BLaER1 treated with 17β-estradiol and CSF1 and Interleukin-3, amounts not matched to agents 10 nM and 100 nM (cell line): ENCODE measurements at regions not wholly inside any gene's neighbourhood (a gene's known extent, or its start where the extent isn't known, plus 50 kb on each side); places are given as distances from the start of the nearest gene placed in this dataset.
A peak's percentile ranks its signal among the peaks of the same experiment; 100 is the strongest.

ENCODE experiments used
- H3K27ac ChIP-seq, 11 experiments: shearing (Covaris generic); formaldehyde crosslinking; 2 replicates each; pipeline ENCODE4 v1.8.1; 2022
- H3K27me3 ChIP-seq, 11 experiments: shearing (Covaris generic); formaldehyde crosslinking; 2 replicates each; pipeline ENCODE4 v1.8.1; 2022
- H3K36me3 ChIP-seq, 11 experiments: shearing (Covaris generic); formaldehyde crosslinking; 2 replicates each; pipeline ENCODE4 v1.8.1; 2022
- H3K4me1 ChIP-seq, 10 experiments: shearing (Covaris generic); formaldehyde crosslinking; 2 replicates each; pipeline ENCODE4 v1.8.1; 2022
- H3K4me2 ChIP-seq, 11 experiments: shearing (Covaris generic); formaldehyde crosslinking; 2 replicates each; pipeline ENCODE4 v1.8.1; 2022
- H3K4me3 ChIP-seq, 10 experiments: shearing (Covaris generic); formaldehyde crosslinking; 2 replicates each; pipeline ENCODE4 v1.8.1; 2022
- H3K9ac ChIP-seq, 11 experiments: shearing (Covaris generic); formaldehyde crosslinking; 2 replicates each; pipeline ENCODE4 v1.8.1; 2022
- H3K9me3 ChIP-seq, 11 experiments: shearing (Covaris generic); formaldehyde crosslinking; replicated peaks in 1 of 11; 2 replicates each; pipeline ENCODE4 v1.8.1; 2022
- H4K20me1 ChIP-seq, 11 experiments: shearing (Covaris generic); formaldehyde crosslinking; 2 replicates each; pipeline ENCODE4 v1.8.1; 2022
- Cebpa-rat ChIP-seq, 11 experiments: shearing (Covaris generic); IDR thresholded peaks; 2 replicates each; pipeline ENCODE4 v1.8.1; 2022

DNA sequence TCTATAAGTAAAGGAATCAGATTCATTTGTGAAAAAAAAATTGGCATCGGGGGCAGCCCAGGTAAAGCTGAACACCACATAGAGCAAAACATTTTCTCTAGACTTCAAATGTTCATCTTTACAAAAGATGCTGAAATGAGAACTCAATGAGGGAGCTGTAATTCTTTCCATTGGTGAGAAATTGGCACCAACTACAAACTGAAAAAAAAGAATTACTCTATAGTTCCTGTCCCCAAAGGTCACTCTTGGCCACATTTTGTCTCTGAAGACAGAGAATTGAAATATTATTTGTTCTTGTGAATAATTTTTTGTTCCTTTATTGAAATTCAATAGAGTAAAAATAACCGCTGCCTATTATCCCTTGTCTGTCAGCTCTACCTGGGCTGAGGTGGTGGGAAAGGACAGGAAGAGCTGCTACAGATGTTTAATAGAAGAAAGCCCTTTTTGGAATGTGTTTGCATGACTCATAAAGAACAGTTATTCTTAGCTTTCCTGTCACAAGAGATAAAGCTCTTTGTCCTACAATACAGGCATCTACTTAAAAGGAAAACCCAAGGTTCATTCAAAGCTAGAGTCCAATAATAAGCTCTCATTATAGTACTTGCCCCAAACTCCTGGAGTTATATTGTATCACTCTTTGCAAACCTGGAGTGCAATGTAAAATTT, 380.1 kb upstream of the KITLG start:
- H3K9ac ChIP-seq, result no peak overlapping the region
- no peak overlapping the region for H3K4me3 ChIP-seq
- H3K36me3 ChIP-seq, result no peaks in the 10 kb centered on the region
- no peaks in the 10 kb centered on the region for H3K9me3 ChIP-seq
- no peaks in the 10 kb centered on the region for H4K20me1 ChIP-seq
- H3K4me2 ChIP-seq, result peak overlapping the region in 3 of 11 experiments; percentile 7 to 47 (median 15); a peak in 2 of 22 replicates
- no peak overlapping the region for H3K27ac ChIP-seq
- TF ChIP-seq Cebpa-rat (IDR thresholded peaks at IDR 0.05), result no peak
- H3K4me1 ChIP-seq, result peaks cover 0 to 8% (median 0%) of the 10 kb centered on the region in 10 experiments; a peak in 1 of 20 replicates
- no peaks in the 10 kb centered on the region for H3K27me3 ChIP-seq

DNA sequence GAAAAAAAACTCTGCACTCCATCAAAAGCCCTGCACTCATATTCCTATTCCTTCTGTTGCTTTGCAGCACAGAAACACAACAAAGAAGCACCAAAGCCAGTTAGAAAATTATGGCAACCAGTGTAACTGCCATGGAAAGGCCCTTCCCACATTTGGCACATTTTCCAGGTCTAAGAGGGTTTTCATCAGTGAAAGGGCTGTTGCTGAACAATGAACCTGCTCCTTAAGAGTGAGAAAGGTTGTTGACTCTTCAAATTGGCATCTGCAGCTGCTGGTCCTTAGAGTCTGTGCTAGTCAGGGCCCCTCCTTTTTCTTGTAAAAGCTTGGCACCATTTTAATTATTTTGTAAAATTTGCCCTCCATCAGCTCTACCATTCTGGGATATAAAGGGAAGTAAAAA, 378.7 kb upstream of the KITLG start:
- Histone ChIP-seq H3K4me2 (no peak overlapping the region), H3K27ac (no peak overlapping the region), H3K9me3 (no peaks in the 10 kb centered on the region), H4K20me1 (no peaks in the 10 kb centered on the region), H3K9ac (no peak overlapping the region), H3K4me1 (peaks cover 0 to 8% (median 0%) of the 10 kb centered on the region in 10 experiments; a peak in 1 of 20 replicates), H3K36me3 (no peaks in the 10 kb centered on the region), H3K4me3 (no peak overlapping the region), H3K27me3 (no peaks in the 10 kb centered on the region)
- no peak for TF ChIP-seq Cebpa-rat (IDR thresholded peaks at IDR 0.05)

DNA sequence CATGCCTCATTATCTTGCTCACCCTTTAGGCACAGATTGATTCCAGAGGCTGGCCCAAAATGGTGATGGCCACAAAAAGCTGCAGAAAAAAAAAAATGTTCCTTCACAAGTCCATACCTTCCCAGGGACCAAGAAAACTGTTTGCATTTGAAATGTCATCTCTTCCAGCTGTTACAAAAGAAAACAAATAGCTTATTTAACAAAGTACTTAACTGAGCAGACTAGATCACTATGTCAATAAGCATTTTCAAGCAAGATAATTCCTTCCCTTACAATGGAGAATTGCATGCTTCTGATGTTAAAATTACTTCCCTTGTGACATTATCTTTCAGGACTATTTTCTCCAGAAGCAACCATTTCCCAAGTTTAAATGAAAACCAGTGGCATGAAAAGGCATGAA, 377.9 kb upstream of the KITLG start:
- no peaks in the 10 kb centered on the region for H3K9me3 ChIP-seq
- no peaks in the 10 kb centered on the region for H3K27me3 ChIP-seq
- H3K9ac ChIP-seq, result no peak overlapping the region
- peaks cover 0 to 8% (median 0%) of the 10 kb centered on the region in 10 experiments; a peak in 1 of 20 replicates for H3K4me1 ChIP-seq
- no peak overlapping the region for H3K4me2 ChIP-seq
- no peak for TF ChIP-seq Cebpa-rat (IDR thresholded peaks at IDR 0.05)
- H3K27ac ChIP-seq, result no peak overlapping the region
- H4K20me1 ChIP-seq, result no peaks in the 10 kb centered on the region
- no peak overlapping the region for H3K4me3 ChIP-seq
- no peaks in the 10 kb centered on the region for H3K36me3 ChIP-seq

DNA sequence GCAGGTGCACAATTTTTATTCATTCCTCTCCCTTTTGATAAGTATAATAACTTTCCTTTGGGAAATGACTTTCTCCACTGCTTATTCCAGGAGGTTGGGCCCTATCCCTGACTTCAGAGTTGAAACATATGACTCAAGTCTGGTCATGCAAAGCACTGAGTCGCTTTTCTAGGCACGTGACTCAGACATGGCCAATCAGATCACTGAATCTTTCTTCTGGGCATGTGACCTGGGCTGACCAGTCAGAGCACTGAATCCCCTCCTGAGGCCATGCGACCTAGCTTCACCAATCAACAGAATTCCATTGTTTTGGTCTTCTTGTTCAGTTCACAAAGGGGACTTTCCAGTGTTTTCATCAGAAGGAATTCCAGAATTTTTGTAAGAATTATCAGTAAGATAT, 377.1 kb upstream of the KITLG start:
- Histone ChIP-seq H3K27ac (no peak overlapping the region), H3K4me3 (no peak overlapping the region), H3K27me3 (no peaks in the 10 kb centered on the region), H3K4me2 (no peak overlapping the region), H4K20me1 (no peaks in the 10 kb centered on the region), H3K4me1 (peaks cover 0 to 8% (median 0%) of the 10 kb centered on the region in 10 experiments; a peak in 1 of 20 replicates), H3K9ac (no peak overlapping the region), H3K9me3 (no peaks in the 10 kb centered on the region), H3K36me3 (no peaks in the 10 kb centered on the region)
- TF ChIP-seq Cebpa-rat (IDR thresholded peaks at IDR 0.05), result no peak

DNA sequence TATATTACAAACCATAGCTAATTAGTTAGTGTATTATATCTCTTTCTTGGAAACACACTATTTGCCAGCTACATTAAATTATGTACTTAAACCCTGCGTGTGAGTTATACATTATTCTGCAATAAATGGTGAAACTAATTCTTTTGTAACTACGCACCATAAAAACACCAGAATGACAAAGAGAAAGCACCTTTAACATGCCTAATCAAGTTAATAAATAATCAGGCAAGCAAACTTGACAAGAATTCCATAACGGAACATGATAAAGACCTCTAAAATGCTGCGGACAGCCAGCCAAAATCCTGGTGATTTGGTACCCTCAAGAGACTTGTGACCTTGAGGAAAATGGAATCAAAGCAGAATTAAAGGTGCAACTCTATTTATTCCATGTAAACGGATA, 375.3 kb upstream of the KITLG start:
- Histone ChIP-seq H3K4me2 (no peak overlapping the region), H3K27me3 (no peaks in the 10 kb centered on the region), H3K9ac (no peak overlapping the region), H3K9me3 (no peaks in the 10 kb centered on the region), H3K4me3 (no peak overlapping the region), H3K27ac (no peak overlapping the region), H4K20me1 (no peaks in the 10 kb centered on the region), H3K36me3 (no peaks in the 10 kb centered on the region), H3K4me1 (peaks cover 0 to 2% (median 0%) of the 10 kb centered on the region in 10 experiments; a peak in 1 of 20 replicates)
- TF ChIP-seq Cebpa-rat (IDR thresholded peaks at IDR 0.05), result no peak

DNA sequence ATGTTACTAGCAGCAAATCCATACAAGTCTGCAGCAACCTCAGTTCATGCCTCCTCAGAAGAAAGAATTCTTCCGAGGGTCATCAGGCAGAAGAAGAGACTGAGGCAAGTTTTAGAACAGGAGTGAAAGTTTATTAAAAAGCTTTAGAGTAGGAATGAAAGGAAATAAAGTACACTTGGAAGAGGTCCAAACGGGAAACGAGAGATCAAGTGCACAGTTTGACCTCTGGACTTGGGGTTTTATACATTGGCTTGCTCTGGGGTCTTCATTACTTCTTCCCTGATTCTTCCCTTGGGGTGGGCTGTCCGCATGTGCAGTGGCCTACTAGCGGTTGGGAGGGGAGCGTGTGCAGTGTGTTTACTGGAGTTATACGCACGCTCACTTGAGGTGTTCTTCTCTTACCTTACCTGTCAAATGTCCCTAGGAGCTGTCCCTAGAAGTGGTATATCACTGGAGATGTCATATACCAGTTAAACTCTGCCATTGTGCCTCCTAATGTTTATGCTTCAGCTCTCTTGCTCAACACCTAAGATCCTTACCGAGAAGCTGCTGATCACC, 372.8 kb upstream of the KITLG start:
- Histone ChIP-seq H4K20me1 (no peaks in the 10 kb centered on the region), H3K9me3 (peaks cover 0 to 8% (median 0%) of the 10 kb centered on the region in 11 experiments; a peak in 1 of 22 replicates), H3K27me3 (no peaks in the 10 kb centered on the region), H3K36me3 (no peaks in the 10 kb centered on the region), H3K27ac (no peak overlapping the region), H3K4me1 (no peaks in the 10 kb centered on the region), H3K4me3 (no peak overlapping the region), H3K4me2 (no peak overlapping the region), H3K9ac (no peak overlapping the region)
- TF ChIP-seq Cebpa-rat (IDR thresholded peaks at IDR 0.05), result no peak

DNA sequence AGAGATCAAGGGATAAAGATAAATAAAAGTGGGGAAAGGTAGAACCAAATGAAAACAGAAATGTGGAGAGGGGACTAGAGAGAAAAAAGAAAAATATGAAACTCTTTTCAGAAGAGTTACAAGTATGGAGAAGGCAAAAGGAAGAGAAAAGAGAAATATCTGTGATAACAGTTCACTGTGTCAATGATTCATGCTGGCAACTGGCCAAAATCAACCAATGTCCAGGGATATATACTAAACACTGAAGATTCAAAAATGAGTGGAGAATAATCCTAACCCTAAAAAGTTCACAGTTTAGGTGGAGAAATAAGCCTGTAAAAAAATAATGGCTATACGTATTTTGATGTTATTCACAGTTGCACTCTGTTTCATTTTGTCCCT, 372.3 kb upstream of the KITLG start:
- no peaks in the 10 kb centered on the region for H3K36me3 ChIP-seq
- no peaks in the 10 kb centered on the region for H3K27me3 ChIP-seq
- H3K4me2 ChIP-seq, result no peak overlapping the region
- no peak for TF ChIP-seq Cebpa-rat (IDR thresholded peaks at IDR 0.05)
- H3K9ac ChIP-seq, result no peak overlapping the region
- H3K4me1 ChIP-seq, result peaks cover 0 to 3% (median 2%) of the 10 kb centered on the region in 10 experiments; a peak in 15 of 20 replicates
- no peak overlapping the region for H3K27ac ChIP-seq
- peaks cover 0 to 8% (median 0%) of the 10 kb centered on the region in 11 experiments; a peak in 1 of 22 replicates for H3K9me3 ChIP-seq
- H4K20me1 ChIP-seq, result no peaks in the 10 kb centered on the region
- no peak overlapping the region for H3K4me3 ChIP-seq

DNA sequence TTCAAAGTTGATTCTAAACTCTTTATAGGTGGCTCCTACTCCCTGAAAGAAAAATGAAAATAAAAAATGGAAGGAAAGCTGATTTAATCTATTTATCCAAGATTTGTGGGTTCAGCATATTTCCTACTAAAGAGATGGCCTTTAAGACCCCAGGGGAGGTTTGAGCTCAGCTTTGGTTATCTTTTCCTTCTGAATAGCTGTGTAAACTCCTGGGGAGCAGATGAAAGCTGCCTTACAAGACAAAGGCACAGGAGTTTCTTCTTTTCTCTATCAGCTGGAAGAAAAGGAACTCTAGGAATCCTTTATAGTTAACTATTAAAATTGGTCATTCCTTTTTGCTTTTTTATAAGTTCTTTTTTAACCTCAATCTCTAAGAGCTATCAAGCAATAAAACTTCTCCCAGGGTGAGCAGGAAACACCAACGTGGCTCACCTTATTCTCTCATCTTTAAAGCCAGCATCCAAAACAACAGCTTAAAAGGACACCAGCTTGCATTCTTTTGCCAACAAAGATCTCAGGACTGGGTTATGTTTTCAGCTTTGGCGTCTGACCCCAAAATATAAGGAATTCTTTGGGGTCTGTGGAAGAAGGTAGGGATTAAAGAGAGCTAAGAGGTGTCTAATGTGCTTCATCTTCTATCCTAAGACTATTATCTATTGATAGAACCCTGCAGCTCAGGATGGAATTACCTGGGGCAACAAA, 371.7 kb upstream of the KITLG start:
- Histone ChIP-seq H3K4me2 (no peak overlapping the region), H3K4me3 (no peak overlapping the region), H3K4me1 (peaks cover 5 to 8% (median 7%) of the 10 kb centered on the region in 10 experiments), H3K36me3 (no peaks in the 10 kb centered on the region), H3K27ac (no peak overlapping the region), H4K20me1 (no peaks in the 10 kb centered on the region), H3K27me3 (no peaks in the 10 kb centered on the region), H3K9me3 (peaks cover 0 to 8% (median 0%) of the 10 kb centered on the region in 11 experiments; a peak in 1 of 22 replicates), H3K9ac (no peak overlapping the region)
- TF ChIP-seq Cebpa-rat (IDR thresholded peaks at IDR 0.05), result no peak

DNA sequence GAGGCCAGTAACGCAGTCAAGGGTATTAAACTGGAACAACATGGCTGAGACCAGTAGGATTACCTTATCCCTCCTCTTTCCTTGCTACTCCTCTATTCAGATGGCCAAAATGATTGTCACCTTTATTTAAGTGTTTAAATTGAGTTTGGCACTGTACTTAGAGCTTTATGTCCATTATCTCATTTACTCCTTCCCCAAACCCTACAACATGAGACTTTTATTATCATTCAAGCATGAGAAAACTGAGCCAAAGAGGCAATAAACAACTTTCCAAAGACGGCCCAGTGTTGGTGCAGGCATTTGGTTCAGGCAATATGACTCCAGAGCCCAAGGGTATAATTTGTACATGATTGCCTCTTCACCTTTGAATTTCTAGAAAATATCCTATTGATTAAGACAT, 370.9 kb upstream of the KITLG start:
- H3K36me3 ChIP-seq, result no peaks in the 10 kb centered on the region
- peaks cover 13 to 17% (median 15%) of the 10 kb centered on the region in 10 experiments for H3K4me1 ChIP-seq
- no peak overlapping the region for H3K27ac ChIP-seq
- H3K27me3 ChIP-seq, result no peaks in the 10 kb centered on the region
- no peak overlapping the region for H3K4me2 ChIP-seq
- no peaks in the 10 kb centered on the region for H4K20me1 ChIP-seq
- H3K4me3 ChIP-seq, result no peak overlapping the region
- peaks cover 0 to 8% (median 0%) of the 10 kb centered on the region in 11 experiments; a peak in 1 of 22 replicates for H3K9me3 ChIP-seq
- no peak for TF ChIP-seq Cebpa-rat (IDR thresholded peaks at IDR 0.05)
- no peak overlapping the region for H3K9ac ChIP-seq
